Activated CD8-positive, alpha-beta memory T cell treated with anti-CD3 and anti-CD28 coated beads for 4 hours (primary cell): ENCODE measurements at regions not wholly inside any gene's neighbourhood (a gene's known extent, or its start where the extent isn't known, plus 50 kb on each side); places are given as distances from the start of the nearest gene placed in this dataset.
"Not testable (repeated sequence)": the region's sequence is repeated elsewhere in the genome, so short reads cannot be mapped to it uniquely, and the experiment has no call there.

ENCODE experiments used
- DNase-seq, 2 donors: peaks; one replicate each; pipeline ENCODE4 v3.0.0-alpha.2; 2020; ENCODE audit warnings: low read depth in 2 of 2

- not testable (repeated sequence) for DNase-seq
Measured at GRCh38 chr9:30616782-30617181, 1767.7 kb upstream of the ACO1 start.

GRCh38 chr9:30622561-30622960 lies 1761.9 kb upstream of the ACO1 start:
- no peak for DNase-seq

GRCh38 chr9:30628915-30629567 lies 1755.4 kb upstream of the ACO1 start:
- DNase-seq, result no peak

GRCh38 chr9:30630459-30630858 lies 1754.0 kb upstream of the ACO1 start:
- DNase-seq, result no peak

GRCh38 chr9:30646639-30647038 lies 1737.8 kb upstream of the ACO1 start:
- not testable (repeated sequence) for DNase-seq

- DNase-seq, result no peak
Measured at GRCh38 chr9:30661925-30662324, 1722.5 kb upstream of the ACO1 start.

- DNase-seq, result no peak
Measured at GRCh38 chr9:30670805-30671562, 1713.5 kb upstream of the ACO1 start.

GRCh38 chr9:30673132-30673531 lies 1711.3 kb upstream of the ACO1 start:
- DNase-seq, result no peak

GRCh38 chr9:30676651-30677050 lies 1707.8 kb upstream of the ACO1 start:
- no peak for DNase-seq

GRCh38 chr9:30677221-30677620 lies 1707.2 kb upstream of the ACO1 start:
- no peak for DNase-seq

- no peak for DNase-seq
Measured at GRCh38 chr9:30688801-30689200, 1695.6 kb upstream of the ACO1 start.

GRCh38 chr9:30697958-30698357 lies 1686.5 kb upstream of the ACO1 start:
- no peak for DNase-seq

- DNase-seq, result no peak
Measured at GRCh38 chr9:30711591-30711990, 1672.9 kb upstream of the ACO1 start.

GRCh38 chr9:30713243-30713642 lies 1671.2 kb upstream of the ACO1 start:
- no peak for DNase-seq

- DNase-seq, result no peak
Measured at GRCh38 chr9:30714389-30714788, 1670.1 kb upstream of the ACO1 start.

GRCh38 chr9:30718483-30718882 lies 1666.0 kb upstream of the ACO1 start:
- DNase-seq, result no peak

GRCh38 chr9:30722065-30722464 lies 1662.4 kb upstream of the ACO1 start:
- no peak for DNase-seq

GRCh38 chr9:30723656-30724055 lies 1660.8 kb upstream of the ACO1 start:
- DNase-seq, result no peak

GRCh38 chr9:30732060-30732459 lies 1652.4 kb upstream of the ACO1 start:
- no peak for DNase-seq

GRCh38 chr9:30744871-30745270 lies 1639.6 kb upstream of the ACO1 start:
- DNase-seq, result no peak

- DNase-seq, result no peak
Measured at GRCh38 chr9:30746589-30746988, 1637.9 kb upstream of the ACO1 start.

- DNase-seq, result no peak
Measured at GRCh38 chr9:30757723-30758122, 1626.7 kb upstream of the ACO1 start.

GRCh38 chr9:30758726-30759446 lies 1625.6 kb upstream of the ACO1 start:
- no peak for DNase-seq
